HG02642 (cell line): ENCODE measurements at regions not wholly inside any gene's neighbourhood (a gene's known extent, or its start where the extent isn't known, plus 50 kb on each side); places are given as distances from the start of the nearest gene placed in this dataset.

Experiments
- ATAC-seq: cut with Tn5 transposase; IDR thresholded peaks from one replicate; pipeline ENCODE4 v1.9.1; 2021; ENCODE audit warnings: mild to moderate bottlenecking; ENCODE audit not compliant: unreplicated experiment, poor library complexity

- ATAC-seq: no peak
Observed at GRCh38 chr2:221231511-221231910, 340.6 kb downstream of the EPHA4 start.

- ATAC-seq: no peak
Observed at GRCh38 chr2:221235941-221236340, 336.2 kb downstream of the EPHA4 start.

GRCh38 chr2:221241072-221241471, 331.0 kb downstream of the EPHA4 start:
- no peak for ATAC-seq

GRCh38 chr2:221243771-221244170, 328.3 kb downstream of the EPHA4 start:
- ATAC-seq: no peak

- no peak for ATAC-seq
Observed at GRCh38 chr2:221245045-221245444, 327.1 kb downstream of the EPHA4 start.

- no peak for ATAC-seq
Observed at GRCh38 chr2:221245772-221246171, 326.3 kb downstream of the EPHA4 start.

- ATAC-seq: no peak
Observed at GRCh38 chr2:221254299-221254698, 317.8 kb downstream of the EPHA4 start.

GRCh38 chr2:221255862-221256261, 316.2 kb downstream of the EPHA4 start:
- ATAC-seq: no peak

- no peak for ATAC-seq
Observed at GRCh38 chr2:221258464-221258863, 313.6 kb downstream of the EPHA4 start.

GRCh38 chr2:221262651-221263050, 309.5 kb downstream of the EPHA4 start:
- ATAC-seq: no peak

GRCh38 chr2:221263573-221263972, 308.5 kb downstream of the EPHA4 start:
- ATAC-seq: no peak

- ATAC-seq: no peak
Observed at GRCh38 chr2:221264318-221264717, 307.8 kb downstream of the EPHA4 start.

- no peak for ATAC-seq
Observed at GRCh38 chr2:221267773-221268425, 304.2 kb downstream of the EPHA4 start.

- no peak for ATAC-seq
Observed at GRCh38 chr2:221268631-221269030, 303.5 kb downstream of the EPHA4 start.

GRCh38 chr2:221270806-221271205, 301.3 kb downstream of the EPHA4 start:
- ATAC-seq: no peak

GRCh38 chr2:221272729-221273128, 299.4 kb downstream of the EPHA4 start:
- ATAC-seq: no peak

- ATAC-seq: no peak
Observed at GRCh38 chr2:221276033-221276432, 296.1 kb downstream of the EPHA4 start.

- no peak for ATAC-seq
Observed at GRCh38 chr2:221276601-221277000, 295.5 kb downstream of the EPHA4 start.

- no peak for ATAC-seq
Observed at GRCh38 chr2:221282386-221282785, 289.7 kb downstream of the EPHA4 start.

- ATAC-seq: no peak
Observed at GRCh38 chr2:221283896-221284545, 288.1 kb downstream of the EPHA4 start.

- no peak for ATAC-seq
Observed at GRCh38 chr2:221285148-221285547, 287.0 kb downstream of the EPHA4 start.

GRCh38 chr2:221286406-221286805, 285.7 kb downstream of the EPHA4 start:
- ATAC-seq: no peak
